ENCODE measurements at regions not wholly inside any gene's neighbourhood (a gene's known extent, or its start where the extent isn't known, plus 50 kb on each side); places are given as distances from the start of the nearest gene placed in this dataset.

DNA sequence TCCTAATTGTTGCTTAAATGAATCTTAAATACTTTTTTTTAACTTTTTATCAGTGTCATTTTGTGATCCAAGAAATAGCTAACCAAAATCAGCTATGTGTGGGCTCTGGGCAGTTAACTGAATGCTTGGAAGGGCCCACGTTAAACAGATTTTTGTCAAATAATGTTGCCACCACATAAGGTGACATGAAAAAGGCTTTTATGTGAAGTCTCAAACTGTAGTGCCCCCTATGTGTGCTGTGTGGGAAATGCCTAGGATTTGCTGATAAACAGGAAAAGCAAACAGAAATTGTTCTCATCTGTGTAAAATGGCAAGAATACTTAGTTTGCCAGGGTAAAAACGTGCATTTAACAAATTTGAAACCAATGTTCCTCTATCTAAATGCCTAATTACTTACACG, 242.2 kb downstream of the ZNF516 start:
- DNase-seq: no peak
- Histone ChIP-seq H3K9me3 (no peaks in the 10 kb centered on the region), H3K36me3 (no peaks in the 10 kb centered on the region), H3K27me3 (no peaks in the 10 kb centered on the region), H3K4me3 (no peak overlapping the region), H3K4me1 (no peaks in the 10 kb centered on the region), H3K9ac (ENCODE audit: low read depth in 2 of 2, low read length in 2 of 2) (no peak overlapping the region), H3K27ac (no peak overlapping the region)
- TF ChIP-seq, protein P1, sequence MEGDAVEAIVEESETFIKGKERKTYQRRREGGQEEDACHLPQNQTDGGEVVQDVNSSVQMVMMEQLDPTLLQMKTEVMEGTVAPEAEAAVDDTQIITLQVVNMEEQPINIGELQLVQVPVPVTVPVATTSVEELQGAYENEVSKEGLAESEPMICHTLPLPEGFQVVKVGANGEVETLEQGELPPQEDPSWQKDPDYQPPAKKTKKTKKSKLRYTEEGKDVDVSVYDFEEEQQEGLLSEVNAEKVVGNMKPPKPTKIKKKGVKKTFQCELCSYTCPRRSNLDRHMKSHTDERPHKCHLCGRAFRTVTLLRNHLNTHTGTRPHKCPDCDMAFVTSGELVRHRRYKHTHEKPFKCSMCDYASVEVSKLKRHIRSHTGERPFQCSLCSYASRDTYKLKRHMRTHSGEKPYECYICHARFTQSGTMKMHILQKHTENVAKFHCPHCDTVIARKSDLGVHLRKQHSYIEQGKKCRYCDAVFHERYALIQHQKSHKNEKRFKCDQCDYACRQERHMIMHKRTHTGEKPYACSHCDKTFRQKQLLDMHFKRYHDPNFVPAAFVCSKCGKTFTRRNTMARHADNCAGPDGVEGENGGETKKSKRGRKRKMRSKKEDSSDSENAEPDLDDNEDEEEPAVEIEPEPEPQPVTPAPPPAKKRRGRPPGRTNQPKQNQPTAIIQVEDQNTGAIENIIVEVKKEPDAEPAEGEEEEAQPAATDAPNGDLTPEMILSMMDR (IDR thresholded peaks at IDR 0.05): no peak
- intact Hi-C loops (cut with DNase I): no loop called here

DNA sequence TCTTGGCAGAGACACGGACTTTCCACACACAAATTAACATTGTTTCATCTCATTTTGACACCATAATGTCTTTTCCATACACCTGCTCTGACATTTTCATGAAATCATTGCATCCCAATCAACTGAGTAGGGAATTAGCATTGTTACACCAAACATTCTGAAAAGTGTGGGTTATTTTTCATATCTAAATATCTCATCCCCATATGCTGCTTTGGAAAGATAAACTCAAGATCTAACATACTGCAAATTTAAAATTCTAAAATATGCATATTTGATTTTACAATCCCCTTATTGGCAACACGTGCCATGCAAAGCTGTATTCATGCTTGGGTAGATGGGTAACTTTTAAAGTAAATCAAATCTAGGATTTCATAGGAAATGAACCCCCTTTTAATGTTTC, 242.9 kb downstream of the ZNF516 start:
- no peak overlapping the region for H3K9ac ChIP-seq (ENCODE audit: low read depth in 2 of 2, low read length in 2 of 2)
- no peaks in the 10 kb centered on the region for H3K9me3 ChIP-seq
- no peaks in the 10 kb centered on the region for H3K36me3 ChIP-seq
- TF ChIP-seq, protein P1 (IDR thresholded peaks at IDR 0.05): no peak
- intact Hi-C loops (cut with DNase I): no loop called here
- H3K27me3 ChIP-seq: no peaks in the 10 kb centered on the region
- no peak overlapping the region for H3K4me3 ChIP-seq
- H3K27ac ChIP-seq: no peak overlapping the region
- no peak for DNase-seq
- H3K4me1 ChIP-seq: no peaks in the 10 kb centered on the region

DNA sequence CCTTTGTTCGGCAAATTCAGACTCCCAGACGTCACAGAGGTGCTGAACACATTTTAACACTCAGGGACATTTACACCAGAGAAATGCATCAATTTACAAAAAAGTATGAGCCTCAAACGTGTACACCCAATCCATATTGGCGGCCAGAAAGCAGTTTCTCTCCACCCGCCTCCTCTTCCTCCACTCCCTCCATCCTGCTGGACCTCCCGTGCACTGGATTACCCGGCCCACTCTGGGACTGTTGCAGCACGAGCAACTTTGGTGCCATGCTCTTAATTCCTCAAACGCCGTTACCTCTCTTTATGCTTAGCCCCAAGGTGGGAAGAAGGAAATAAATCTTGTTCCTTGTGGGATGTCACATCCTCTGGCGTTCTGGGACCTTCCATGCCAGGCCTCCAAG, 243.4 kb downstream of the ZNF516 start:
- H3K27ac ChIP-seq: no peak overlapping the region
- TF ChIP-seq, protein P1 (IDR thresholded peaks at IDR 0.05): no peak
- no peak overlapping the region for H3K4me3 ChIP-seq
- H3K9me3 ChIP-seq: no peaks in the 10 kb centered on the region
- no peaks in the 10 kb centered on the region for H3K27me3 ChIP-seq
- no peaks in the 10 kb centered on the region for H3K36me3 ChIP-seq
- no peak overlapping the region for H3K9ac ChIP-seq (ENCODE audit: low read depth in 2 of 2, low read length in 2 of 2)
- no peaks in the 10 kb centered on the region for H3K4me1 ChIP-seq
- intact Hi-C loops (cut with DNase I): no loop called here
- no peak for DNase-seq

DNA sequence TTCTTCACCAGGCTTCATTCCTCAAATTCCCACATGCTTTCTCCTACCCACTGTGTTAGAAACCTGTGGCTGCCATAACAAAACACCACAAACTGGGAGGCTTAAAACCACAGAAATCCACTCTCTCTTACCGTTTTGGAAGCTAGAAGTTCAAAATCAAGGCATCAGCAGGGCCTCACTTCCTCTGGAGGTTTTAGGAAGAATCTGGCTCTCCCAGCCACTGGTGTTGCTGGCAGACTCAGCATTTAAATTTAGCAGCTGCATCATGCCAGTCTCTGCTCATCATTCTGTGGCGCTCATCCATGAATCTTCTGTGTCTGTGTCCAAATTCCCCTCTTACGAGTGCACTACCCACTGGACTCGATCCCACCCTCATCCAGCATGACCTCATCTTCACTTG, 248.5 kb downstream of the ZNF516 start:
- H3K27ac ChIP-seq: no peak overlapping the region

DNA sequence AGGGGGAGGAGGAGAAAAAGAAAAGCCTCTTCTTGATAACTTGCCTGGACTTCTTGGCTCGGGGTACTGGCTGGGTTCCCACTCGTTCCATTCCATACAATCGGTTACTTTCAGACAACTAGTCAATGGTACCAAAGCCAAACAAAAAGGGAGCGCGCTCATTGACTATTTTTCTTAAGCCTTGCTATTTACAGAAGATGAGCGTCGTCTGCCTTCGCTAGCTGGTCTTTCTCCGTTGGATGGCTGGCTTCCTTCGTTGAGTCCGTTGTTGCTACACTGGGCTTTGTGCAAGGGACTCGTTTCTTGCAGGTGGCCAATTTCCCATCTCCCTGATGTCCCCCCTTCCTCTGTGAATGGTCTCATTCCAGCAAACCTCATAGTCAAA, 260.4 kb downstream of the ZNF516 start:
- H3K4me1 ChIP-seq: no peaks in the 10 kb centered on the region
- no peak overlapping the region for H3K4me3 ChIP-seq
- no peaks in the 10 kb centered on the region for H3K9me3 ChIP-seq
- no peaks in the 10 kb centered on the region for H3K27me3 ChIP-seq
- TF ChIP-seq, protein P1 (IDR thresholded peaks at IDR 0.05): no peak
- intact Hi-C loops (cut with DNase I): no loop called here
- DNase-seq: no peak
- H3K27ac ChIP-seq: no peak overlapping the region
- no peaks in the 10 kb centered on the region for H3K36me3 ChIP-seq
- no peak overlapping the region for H3K9ac ChIP-seq (ENCODE audit: low read depth in 2 of 2, low read length in 2 of 2)

More for the DNA sequence above, 248.5 kb downstream of the ZNF516 start:
- Histone ChIP-seq H3K9ac (ENCODE audit: low read depth in 2 of 2, low read length in 2 of 2) (no peak overlapping the region), H3K4me1 (no peaks in the 10 kb centered on the region), H3K9me3 (no peaks in the 10 kb centered on the region), H3K4me3 (no peak overlapping the region), H3K27me3 (no peaks in the 10 kb centered on the region), H3K36me3 (no peaks in the 10 kb centered on the region)
- intact Hi-C loops (cut with DNase I): no loop called here
- DNase-seq: no peak
- TF ChIP-seq, protein P1 (IDR thresholded peaks at IDR 0.05): no peak
